ENCODE measurements at regions not wholly inside any gene's neighbourhood (a gene's known extent, or its start where the extent isn't known, plus 50 kb on each side); places are given as distances from the start of the nearest gene placed in this dataset.
"Not testable (repeated sequence)": the region's sequence is repeated elsewhere in the genome, so short reads cannot be mapped to it uniquely, and the experiment has no call there.

DNA sequence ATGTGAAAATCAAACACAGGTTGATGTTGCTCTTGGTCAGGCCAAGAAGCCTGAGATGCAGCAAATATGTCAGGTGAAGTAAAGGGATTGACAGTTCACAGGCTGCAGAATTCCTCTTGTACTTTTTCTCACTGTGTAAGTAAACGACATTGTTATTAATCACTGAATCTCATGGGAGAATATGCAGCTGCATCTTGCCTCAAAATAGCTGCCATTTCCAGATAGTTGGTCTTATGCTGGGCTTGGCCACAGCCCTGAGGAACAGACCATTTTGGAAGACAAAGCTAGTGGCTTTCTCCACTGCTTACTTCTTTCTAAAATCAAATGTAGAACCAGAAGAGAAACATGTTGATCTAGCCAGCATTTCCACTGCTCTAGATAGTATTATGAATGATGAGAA is 403.4 kb upstream of the NR3C2 start:
- DNase-seq (ENCODE audit: low read depth) = no peak
- TF ChIP-seq, protein P1, sequence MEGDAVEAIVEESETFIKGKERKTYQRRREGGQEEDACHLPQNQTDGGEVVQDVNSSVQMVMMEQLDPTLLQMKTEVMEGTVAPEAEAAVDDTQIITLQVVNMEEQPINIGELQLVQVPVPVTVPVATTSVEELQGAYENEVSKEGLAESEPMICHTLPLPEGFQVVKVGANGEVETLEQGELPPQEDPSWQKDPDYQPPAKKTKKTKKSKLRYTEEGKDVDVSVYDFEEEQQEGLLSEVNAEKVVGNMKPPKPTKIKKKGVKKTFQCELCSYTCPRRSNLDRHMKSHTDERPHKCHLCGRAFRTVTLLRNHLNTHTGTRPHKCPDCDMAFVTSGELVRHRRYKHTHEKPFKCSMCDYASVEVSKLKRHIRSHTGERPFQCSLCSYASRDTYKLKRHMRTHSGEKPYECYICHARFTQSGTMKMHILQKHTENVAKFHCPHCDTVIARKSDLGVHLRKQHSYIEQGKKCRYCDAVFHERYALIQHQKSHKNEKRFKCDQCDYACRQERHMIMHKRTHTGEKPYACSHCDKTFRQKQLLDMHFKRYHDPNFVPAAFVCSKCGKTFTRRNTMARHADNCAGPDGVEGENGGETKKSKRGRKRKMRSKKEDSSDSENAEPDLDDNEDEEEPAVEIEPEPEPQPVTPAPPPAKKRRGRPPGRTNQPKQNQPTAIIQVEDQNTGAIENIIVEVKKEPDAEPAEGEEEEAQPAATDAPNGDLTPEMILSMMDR (IDR thresholded peaks at IDR 0.05; ENCODE audit: insufficient read depth, low read depth, low read length) = no peak
- no peak overlapping the region for H3K4me3 ChIP-seq (ENCODE audit: low read depth, low read length)

DNA sequence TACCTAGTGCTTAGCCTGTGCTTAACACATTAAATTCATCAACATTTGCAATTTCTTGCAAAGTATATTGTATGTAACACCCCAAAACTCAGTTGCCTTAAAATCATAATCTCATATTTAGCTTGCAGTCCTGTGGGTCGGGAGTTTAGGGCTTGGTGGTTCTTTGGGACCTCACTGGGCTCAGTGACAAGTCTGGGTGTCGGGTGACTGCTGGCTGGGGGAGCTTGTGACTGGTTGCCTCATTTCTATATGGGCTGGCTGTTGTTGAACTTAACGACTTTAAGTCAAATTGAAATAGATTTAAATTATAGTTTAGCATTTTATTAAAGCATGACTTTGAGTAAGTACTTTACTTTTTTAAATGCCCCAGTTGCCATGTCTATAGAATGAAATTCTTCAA is 401.4 kb upstream of the NR3C2 start:
- TF ChIP-seq, protein P1 (IDR thresholded peaks at IDR 0.05; ENCODE audit: insufficient read depth, low read depth, low read length) = no peak
- no peak for DNase-seq (ENCODE audit: low read depth)
- H3K4me3 ChIP-seq (ENCODE audit: low read depth, low read length) = no peak overlapping the region

DNA sequence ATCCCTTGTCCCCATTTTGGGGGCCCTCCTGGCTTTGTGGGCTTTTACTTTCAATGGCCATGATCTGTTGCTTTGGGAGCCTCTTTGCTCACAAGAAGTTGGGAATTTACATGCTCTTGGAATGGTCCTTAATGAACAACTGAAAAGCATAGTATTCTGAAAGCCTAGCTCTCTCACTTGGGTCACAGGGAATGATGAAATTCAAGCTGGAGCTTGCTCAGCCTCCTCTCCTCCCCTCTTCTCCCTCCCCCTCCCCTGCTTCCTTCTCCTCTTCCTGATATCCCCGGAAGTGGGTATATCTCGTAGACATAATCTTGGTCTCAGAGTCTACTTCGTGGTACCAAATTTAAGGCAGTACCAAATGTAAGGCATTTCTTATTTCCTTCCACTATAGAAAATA is 400.6 kb upstream of the NR3C2 start:
- no peak overlapping the region for H3K4me3 ChIP-seq (ENCODE audit: low read depth, low read length)
- no peak for DNase-seq (ENCODE audit: low read depth)

DNA sequence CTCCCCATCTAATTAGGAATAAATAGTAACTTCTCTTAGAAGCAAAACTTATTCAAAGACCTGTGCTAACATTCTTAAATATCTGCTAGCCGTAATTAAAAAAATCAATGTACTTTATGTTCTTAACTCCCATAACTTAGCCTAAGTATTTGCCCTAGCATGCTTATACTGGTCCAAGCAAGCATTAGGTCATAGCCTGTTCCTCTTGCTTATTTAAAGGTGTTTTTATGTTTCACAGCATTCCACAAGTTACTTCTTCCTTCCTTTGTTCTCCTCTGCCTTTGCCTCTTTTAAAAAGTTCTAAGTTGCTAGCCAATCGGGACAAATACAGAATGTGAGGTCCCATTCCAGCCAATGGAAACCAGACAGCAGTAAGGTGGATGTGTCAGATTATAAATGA is 395.4 kb upstream of the NR3C2 start:
- not testable (repeated sequence) for H3K4me3 ChIP-seq (ENCODE audit: low read depth, low read length); DNase-seq (ENCODE audit: low read depth)

More for the DNA sequence above, 400.6 kb upstream of the NR3C2 start:
- TF ChIP-seq, protein P1 (IDR thresholded peaks at IDR 0.05; ENCODE audit: insufficient read depth, low read depth, low read length) = no peak

GRCh38 chr4:148834804-148835631 is 392.8 kb upstream of the NR3C2 start:
- TF ChIP-seq, protein P1 (IDR thresholded peaks at IDR 0.05; ENCODE audit: insufficient read depth, low read depth, low read length) = no peak
- H3K4me3 ChIP-seq (ENCODE audit: low read depth, low read length) = no peak overlapping the region
- DNase-seq (ENCODE audit: low read depth) = peak; percentile 1

GRCh38 chr4:148831945-148832344 is 389.7 kb upstream of the NR3C2 start:
- TF ChIP-seq, protein P1 (IDR thresholded peaks at IDR 0.05; ENCODE audit: insufficient read depth, low read depth, low read length) = no peak
- DNase-seq (ENCODE audit: low read depth) = peak; percentile 13
- no peak overlapping the region for H3K4me3 ChIP-seq (ENCODE audit: low read depth, low read length)

GRCh38 chr4:148828291-148828690 is 386.1 kb upstream of the NR3C2 start:
- DNase-seq (ENCODE audit: low read depth) = no peak
- TF ChIP-seq, protein P1 (IDR thresholded peaks at IDR 0.05; ENCODE audit: insufficient read depth, low read depth, low read length) = no peak
- no peak overlapping the region for H3K4me3 ChIP-seq (ENCODE audit: low read depth, low read length)
